ENCODE measurements at regions not wholly inside any gene's neighbourhood (a gene's known extent, or its start where the extent isn't known, plus 50 kb on each side); places are given as distances from the start of the nearest gene placed in this dataset.
A peak's percentile ranks its signal among the peaks of the same experiment; 100 is the strongest.

DNA sequence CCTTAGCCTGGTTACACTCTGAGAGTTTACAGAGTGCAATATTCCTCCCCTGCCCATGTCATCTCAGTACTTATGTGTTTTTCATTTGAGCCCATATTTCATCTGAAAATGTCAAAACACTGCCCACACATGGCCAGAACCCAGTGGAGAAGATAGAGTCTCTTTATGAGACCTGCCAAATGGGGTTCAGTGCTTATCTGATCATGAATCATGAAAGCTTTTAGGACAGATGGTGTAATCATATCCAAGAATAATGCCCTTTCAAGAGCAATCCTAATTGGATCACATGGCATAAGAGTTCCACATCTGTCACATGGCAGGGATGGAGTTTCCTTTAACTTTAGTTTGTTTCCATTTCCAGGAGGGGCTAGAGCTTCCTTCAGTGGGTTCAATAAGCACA, 77.2 kb upstream of the AGBL1 start:
- peak; percentile 44 for DNase-seq
- Histone ChIP-seq H3F3A (replicated peaks; ENCODE audit: insufficient read depth) (no peaks in the 10 kb centered on the region), H3K4me3 (ENCODE audit: low read depth in 2 of 2, low read length in 1 of 2) (no peak overlapping the region), H3K27me3 (ENCODE audit: insufficient read depth) (no peaks in the 10 kb centered on the region), H3K9me3 (no peaks in the 10 kb centered on the region), H3K4me2 (no peak overlapping the region), H3K4me1 (ENCODE audit: control insufficient read depth in 1 of 2, insufficient read depth in 2 of 2, low read depth in 1 of 2, low read length in 1 of 2) (no peaks in the 10 kb centered on the region; a peak in 2 of 4 replicates), H3K27ac (ENCODE audit: low read depth in 2 of 2, low read length in 1 of 2) (no peak overlapping the region), H3K9me2 (no peaks in the 10 kb centered on the region), H3K79me2 (ENCODE audit: insufficient read depth) (no peaks in the 10 kb centered on the region), H3K9ac (no peak overlapping the region), H3K36me3 (replicated peaks in 1 of 2; ENCODE audit: control insufficient read depth in 1 of 2, insufficient read depth in 2 of 2, low read length in 1 of 2) (no peaks in the 10 kb centered on the region), H2AFZ (ENCODE audit: low read depth) (no peak overlapping the region), H4K20me1 (ENCODE audit: insufficient read depth) (no peaks in the 10 kb centered on the region)
- ChIA-PET POLR2A (no interaction called here), CTCF (interaction anchor here (1.0 kb wide), 1 partner anchor 10 kb away, joined by 3 read pairs; no protein-coding TSS in a partner anchor)
- peak; percentile 61; the same call in 1 of the 2 replicates for TF ChIP-seq GATA2 (CRISPR knock-in tag; IDR thresholded peaks at IDR 0.05)
- peak; percentile 53; the same call in 1 of the 2 replicates for TF ChIP-seq USF1 (IDR thresholded peaks at IDR 0.05; ENCODE audit: borderline replicate concordance, low read depth)
- TF ChIP-seq TCF12 (IDR thresholded peaks at IDR 0.05): peak; percentile 76
- peak; percentile 42; the same call in 1 of the 2 replicates for TF ChIP-seq TEAD4 (IDR thresholded peaks at IDR 0.05; ENCODE audit: borderline replicate concordance, insufficient read depth)
- TF ChIP-seq FOSL2 (IDR thresholded peaks at IDR 0.05; ENCODE audit: borderline replicate concordance, low read depth): peak; percentile 37; the same call in 1 of the 2 replicates
- TF ChIP-seq MXI1 (IDR thresholded peaks at IDR 0.05; ENCODE audit: low read depth, low read length): peak; percentile 34; the same call in 1 of the 2 replicates
- peak; percentile 48; the same call in 1 of the 2 replicates for TF ChIP-seq JUND (IDR thresholded peaks at IDR 0.05)
- TF ChIP-seq RCOR1 (IDR thresholded peaks at IDR 0.05; ENCODE audit: low read length): peak; percentile 37; the same call in 1 of the 2 replicates
- TF ChIP-seq EP300 (IDR thresholded peaks at IDR 0.05; ENCODE audit: borderline replicate concordance in 1 of 2, low read depth in 1 of 2, low read length in 1 of 2): peak; percentile 66; a peak in 3 of 4 replicates
- peak; percentile 62 for TF ChIP-seq NFIC (IDR thresholded peaks at IDR 0.05; ENCODE audit: borderline replicate concordance)
- TF ChIP-seq MEF2A (IDR thresholded peaks at IDR 0.05; ENCODE audit: borderline replicate concordance, low read depth): no peak
- TF ChIP-seq, protein P1, sequence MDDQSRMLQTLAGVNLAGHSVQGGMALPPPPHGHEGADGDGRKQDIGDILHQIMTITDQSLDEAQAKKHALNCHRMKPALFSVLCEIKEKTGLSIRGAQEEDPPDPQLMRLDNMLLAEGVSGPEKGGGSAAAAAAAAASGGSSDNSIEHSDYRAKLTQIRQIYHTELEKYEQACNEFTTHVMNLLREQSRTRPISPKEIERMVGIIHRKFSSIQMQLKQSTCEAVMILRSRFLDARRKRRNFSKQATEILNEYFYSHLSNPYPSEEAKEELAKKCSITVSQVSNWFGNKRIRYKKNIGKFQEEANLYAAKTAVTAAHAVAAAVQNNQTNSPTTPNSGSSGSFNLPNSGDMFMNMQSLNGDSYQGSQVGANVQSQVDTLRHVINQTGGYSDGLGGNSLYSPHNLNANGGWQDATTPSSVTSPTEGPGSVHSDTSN (IDR thresholded peaks at IDR 0.05): peak; percentile 81
- no peak for TF ChIP-seq FOXJ3 (CRISPR knock-in tag; IDR thresholded peaks at IDR 0.05)
- TF ChIP-seq, protein P2, sequence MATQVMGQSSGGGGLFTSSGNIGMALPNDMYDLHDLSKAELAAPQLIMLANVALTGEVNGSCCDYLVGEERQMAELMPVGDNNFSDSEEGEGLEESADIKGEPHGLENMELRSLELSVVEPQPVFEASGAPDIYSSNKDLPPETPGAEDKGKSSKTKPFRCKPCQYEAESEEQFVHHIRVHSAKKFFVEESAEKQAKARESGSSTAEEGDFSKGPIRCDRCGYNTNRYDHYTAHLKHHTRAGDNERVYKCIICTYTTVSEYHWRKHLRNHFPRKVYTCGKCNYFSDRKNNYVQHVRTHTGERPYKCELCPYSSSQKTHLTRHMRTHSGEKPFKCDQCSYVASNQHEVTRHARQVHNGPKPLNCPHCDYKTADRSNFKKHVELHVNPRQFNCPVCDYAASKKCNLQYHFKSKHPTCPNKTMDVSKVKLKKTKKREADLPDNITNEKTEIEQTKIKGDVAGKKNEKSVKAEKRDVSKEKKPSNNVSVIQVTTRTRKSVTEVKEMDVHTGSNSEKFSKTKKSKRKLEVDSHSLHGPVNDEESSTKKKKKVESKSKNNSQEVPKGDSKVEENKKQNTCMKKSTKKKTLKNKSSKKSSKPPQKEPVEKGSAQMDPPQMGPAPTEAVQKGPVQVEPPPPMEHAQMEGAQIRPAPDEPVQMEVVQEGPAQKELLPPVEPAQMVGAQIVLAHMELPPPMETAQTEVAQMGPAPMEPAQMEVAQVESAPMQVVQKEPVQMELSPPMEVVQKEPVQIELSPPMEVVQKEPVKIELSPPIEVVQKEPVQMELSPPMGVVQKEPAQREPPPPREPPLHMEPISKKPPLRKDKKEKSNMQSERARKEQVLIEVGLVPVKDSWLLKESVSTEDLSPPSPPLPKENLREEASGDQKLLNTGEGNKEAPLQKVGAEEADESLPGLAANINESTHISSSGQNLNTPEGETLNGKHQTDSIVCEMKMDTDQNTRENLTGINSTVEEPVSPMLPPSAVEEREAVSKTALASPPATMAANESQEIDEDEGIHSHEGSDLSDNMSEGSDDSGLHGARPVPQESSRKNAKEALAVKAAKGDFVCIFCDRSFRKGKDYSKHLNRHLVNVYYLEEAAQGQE (IDR thresholded peaks at IDR 0.05; ENCODE audit: low read depth, low read length): no peak
- TF ChIP-seq RAD21 (IDR thresholded peaks at IDR 0.05; ENCODE audit: low read length): peak; percentile 20; the same call in 1 of the 2 replicates
- TF ChIP-seq CTCF (IDR thresholded peaks at IDR 0.05): no peak
- TF ChIP-seq, protein P3, sequence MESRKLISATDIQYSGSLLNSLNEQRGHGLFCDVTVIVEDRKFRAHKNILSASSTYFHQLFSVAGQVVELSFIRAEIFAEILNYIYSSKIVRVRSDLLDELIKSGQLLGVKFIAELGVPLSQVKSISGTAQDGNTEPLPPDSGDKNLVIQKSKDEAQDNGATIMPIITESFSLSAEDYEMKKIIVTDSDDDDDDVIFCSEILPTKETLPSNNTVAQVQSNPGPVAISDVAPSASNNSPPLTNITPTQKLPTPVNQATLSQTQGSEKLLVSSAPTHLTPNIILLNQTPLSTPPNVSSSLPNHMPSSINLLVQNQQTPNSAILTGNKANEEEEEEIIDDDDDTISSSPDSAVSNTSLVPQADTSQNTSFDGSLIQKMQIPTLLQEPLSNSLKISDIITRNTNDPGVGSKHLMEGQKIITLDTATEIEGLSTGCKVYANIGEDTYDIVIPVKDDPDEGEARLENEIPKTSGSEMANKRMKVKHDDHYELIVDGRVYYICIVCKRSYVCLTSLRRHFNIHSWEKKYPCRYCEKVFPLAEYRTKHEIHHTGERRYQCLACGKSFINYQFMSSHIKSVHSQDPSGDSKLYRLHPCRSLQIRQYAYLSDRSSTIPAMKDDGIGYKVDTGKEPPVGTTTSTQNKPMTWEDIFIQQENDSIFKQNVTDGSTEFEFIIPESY (IDR thresholded peaks at IDR 0.05; ENCODE audit: borderline replicate concordance, low read depth): no peak

All from SK-N-SH (cell line).